Spleen (tissue), 11 donors: ENCODE measurements at regions not wholly inside any gene's neighbourhood (a gene's known extent, or its start where the extent isn't known, plus 50 kb on each side); places are given as distances from the start of the nearest gene placed in this dataset.

Experiments used
- DNase-seq: peaks from one replicate; pipeline ENCODE4 v3.0.0-alpha.2; 2020
- H3K27ac ChIP-seq, 8 donors: fragments of 200-600 bp; sonication (generic) in 7 of 8; 1 replicate in 4 of 8; 2 replicates in 4 of 8; pipeline versions ENCODE4 v1.5.0 to v1.8.0; 2016 to 2021; ENCODE audit warnings: inconsistent platforms in 4 of 8, mild to moderate bottlenecking in 4 of 8, moderate library complexity in 1 of 8
- H3K27me3 ChIP-seq, 7 donors: fragments of 200-600 bp; sonication (generic) in 6 of 7; replicated peaks in 1 of 7; 1 replicate in 4 of 7; 2 replicates in 3 of 7; pipeline versions ENCODE4 v1.5.0 to v1.8.0; 2016 to 2021; ENCODE audit warnings: inconsistent platforms in 3 of 7, mild to moderate bottlenecking in 1 of 7
- H3K36me3 ChIP-seq, 6 donors: fragments of 200-600 bp; sonication (generic) in 5 of 6; 1 replicate in 4 of 6; 2 replicates in 2 of 6; pipeline versions ENCODE4 v1.5.0 to v1.8.0; 2016 to 2021; ENCODE audit warnings: inconsistent platforms in 2 of 6
- H3K4me1 ChIP-seq, 6 donors: fragments of 200-600 bp; sonication (generic) in 5 of 6; 1 replicate in 3 of 6; 2 replicates in 3 of 6; pipeline versions ENCODE4 v1.5.0 to v1.8.0; 2016 to 2021; ENCODE audit warnings: inconsistent platforms in 3 of 6
- H3K4me3 ChIP-seq, 8 donors: fragments of 200-600 bp; sonication (generic) in 7 of 8; 1 replicate in 4 of 8; 2 replicates in 4 of 8; pipeline versions ENCODE4 v1.5.0 to v1.8.0; 2016 to 2021; ENCODE audit warnings: inconsistent platforms in 4 of 8, mild to moderate bottlenecking in 4 of 8, moderate library complexity in 2 of 8
- H3K9me3 ChIP-seq, 8 donors: fragments of 200-600 bp; sonication (generic) in 7 of 8; 1 replicate in 4 of 8; 2 replicates in 4 of 8; pipeline versions ENCODE4 v1.5.0 to v1.8.0; 2016 to 2021; ENCODE audit warnings: inconsistent platforms in 4 of 8
- POLR2A ChIP-seq, 3 donors: fragments of 450-650 bp; IDR thresholded peaks; one replicate each; pipeline ENCODE4 v1.5.1; 2017; ENCODE audit warnings: antibody characterized with exemption in 3 of 3, mild to moderate bottlenecking in 1 of 3
- POLR2AphosphoS5 ChIP-seq, 3 donors: sonication (generic); formaldehyde crosslinking; IDR thresholded peaks; one replicate each; pipeline ENCODE4 v1.5.1; 2017; ENCODE audit warnings: antibody characterized with exemption in 3 of 3
- WGBS, 5 donors: extraction: QIAGEN DNeasy Blood & Tissue Kit in 3 of 5; methylation state at CpG; one replicate each; pipeline versions ENCODE4 v1.1.5 to v1.1.7; 2013 to 2018; 5-methylcytosine and 5-hydroxymethylcytosine counted together
- intact Hi-C: fragments of 100-400 bp; cut with DNase I; formaldehyde crosslinking; loops from one replicate; pipeline ENCODE4 v1.15.0; 2023; ENCODE audit warnings: low total_unique reads
- TF ChIP-seq, protein P1 (sequence below), 11 experiments: fragments of 200-600 bp in 7 of 11; fragments of 450-650 bp in 4 of 11; sonication (generic) in 4 of 11; IDR thresholded peaks in 8 of 11; conservative IDR thresholded peaks in 3 of 11; 1 replicate in 7 of 11; 2 replicates in 4 of 11; pipeline versions ENCODE4 v1.4.0 to v1.8.0; 2016 to 2021; ENCODE audit warnings: antibody characterized with exemption in 11 of 11, inconsistent platforms in 4 of 11, mild to moderate bottlenecking in 1 of 11
- donor health status: healthy with polysubstance abuse.
- donor health status: DM: no; HTN: no; CAD: no; lungs with moderate emphysema.
- donor health status: DM: no; HTN: no; CAD: no.
- donor health status: Bipolar disorder and iron deficiency.
- donor health status: healthy.
- donor health status: DM: no; HTN: no; CAD: no.
- donor health status: DM: yes; HTN: yes; CAD: no.

GRCh38 chr16:66144641-66145040 is 221.8 kb upstream of the CDH5 start:
- no peak overlapping the region for H3K4me3 ChIP-seq
- peaks cover 0 to 7% (median 0%) of the 10 kb centered on the region in 7 donors for H3K27me3 ChIP-seq
- WGBS, 5 donors: 90 to 95% (median 93%) methylated on average over 3 of the region's 3 CpGs
- H3K4me1 ChIP-seq: peaks cover 0 to 11% (median 3%) of the 10 kb centered on the region in 6 donors
- DNase-seq: no peak
- H3K36me3 ChIP-seq: no peaks in the 10 kb centered on the region
- intact Hi-C loops: no loop called here
- TF ChIP-seq, protein P1, sequence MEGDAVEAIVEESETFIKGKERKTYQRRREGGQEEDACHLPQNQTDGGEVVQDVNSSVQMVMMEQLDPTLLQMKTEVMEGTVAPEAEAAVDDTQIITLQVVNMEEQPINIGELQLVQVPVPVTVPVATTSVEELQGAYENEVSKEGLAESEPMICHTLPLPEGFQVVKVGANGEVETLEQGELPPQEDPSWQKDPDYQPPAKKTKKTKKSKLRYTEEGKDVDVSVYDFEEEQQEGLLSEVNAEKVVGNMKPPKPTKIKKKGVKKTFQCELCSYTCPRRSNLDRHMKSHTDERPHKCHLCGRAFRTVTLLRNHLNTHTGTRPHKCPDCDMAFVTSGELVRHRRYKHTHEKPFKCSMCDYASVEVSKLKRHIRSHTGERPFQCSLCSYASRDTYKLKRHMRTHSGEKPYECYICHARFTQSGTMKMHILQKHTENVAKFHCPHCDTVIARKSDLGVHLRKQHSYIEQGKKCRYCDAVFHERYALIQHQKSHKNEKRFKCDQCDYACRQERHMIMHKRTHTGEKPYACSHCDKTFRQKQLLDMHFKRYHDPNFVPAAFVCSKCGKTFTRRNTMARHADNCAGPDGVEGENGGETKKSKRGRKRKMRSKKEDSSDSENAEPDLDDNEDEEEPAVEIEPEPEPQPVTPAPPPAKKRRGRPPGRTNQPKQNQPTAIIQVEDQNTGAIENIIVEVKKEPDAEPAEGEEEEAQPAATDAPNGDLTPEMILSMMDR (IDR thresholded peaks at IDR 0.05 in 8 of 11, conservative IDR thresholded peaks at IDR 0.05 in 3 of 11): no peak
- TF ChIP-seq POLR2A (IDR thresholded peaks at IDR 0.05): no peak
- no peak for TF ChIP-seq POLR2AphosphoS5 (IDR thresholded peaks at IDR 0.05)
- H3K9me3 ChIP-seq: no peaks in the 10 kb centered on the region
- H3K27ac ChIP-seq: no peak overlapping the region

DNA sequence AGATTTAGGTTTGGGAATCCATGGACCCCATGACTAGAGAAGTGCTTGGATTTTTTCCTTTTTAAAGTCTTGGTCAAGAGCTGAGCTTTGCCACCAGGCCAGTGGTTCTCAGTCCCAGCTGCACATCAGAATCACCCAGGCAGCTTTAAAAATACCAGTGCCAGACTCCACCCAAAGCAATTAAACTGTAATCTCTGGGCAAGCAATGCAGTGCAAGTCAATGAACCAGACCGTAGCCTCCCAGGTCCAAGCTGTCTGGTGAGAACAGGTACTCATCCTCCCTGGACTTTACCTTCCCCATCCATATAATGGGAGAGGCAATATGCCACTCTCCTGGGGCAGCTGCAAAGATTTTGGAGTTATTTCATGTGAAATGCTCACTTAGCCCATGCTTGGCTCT is 223.1 kb upstream of the CDH5 start:
- no peaks in the 10 kb centered on the region for H3K9me3 ChIP-seq
- TF ChIP-seq POLR2AphosphoS5 (IDR thresholded peaks at IDR 0.05) (no peak), POLR2A (IDR thresholded peaks at IDR 0.05) (no peak)
- TF ChIP-seq, protein P1 (IDR thresholded peaks at IDR 0.05 in 8 of 11, conservative IDR thresholded peaks at IDR 0.05 in 3 of 11): no peak
- H3K4me3 ChIP-seq: no peak overlapping the region
- H3K36me3 ChIP-seq: no peaks in the 10 kb centered on the region
- peaks cover 0 to 7% (median 0%) of the 10 kb centered on the region in 7 donors for H3K27me3 ChIP-seq
- no peak overlapping the region for H3K27ac ChIP-seq
- intact Hi-C loops: no loop called here
- DNase-seq: no peak
- H3K4me1 ChIP-seq: peaks cover 0 to 8% (median 2%) of the 10 kb centered on the region in 6 donors
- WGBS, 5 donors: 89 to 100% (median 93%) methylated on average over 1 of the region's 1 CpG

GRCh38 chr16:66141885-66142284 is 224.6 kb upstream of the CDH5 start:
- DNase-seq: no peak
- Histone ChIP-seq H3K27me3 (no peaks in the 10 kb centered on the region), H3K4me1 (peaks cover 0 to 6% (median 0%) of the 10 kb centered on the region in 6 donors), H3K27ac (no peak overlapping the region), H3K36me3 (no peaks in the 10 kb centered on the region), H3K4me3 (no peak overlapping the region), H3K9me3 (no peaks in the 10 kb centered on the region)
- TF ChIP-seq POLR2AphosphoS5 (IDR thresholded peaks at IDR 0.05): no peak
- no peak for TF ChIP-seq POLR2A (IDR thresholded peaks at IDR 0.05)
- TF ChIP-seq, protein P1 (IDR thresholded peaks at IDR 0.05 in 8 of 11, conservative IDR thresholded peaks at IDR 0.05 in 3 of 11): no peak
- WGBS, 5 donors: 71 to 93% (median 84%) methylated on average over 5 of the region's 5 CpGs
- intact Hi-C loops: no loop called here

DNA sequence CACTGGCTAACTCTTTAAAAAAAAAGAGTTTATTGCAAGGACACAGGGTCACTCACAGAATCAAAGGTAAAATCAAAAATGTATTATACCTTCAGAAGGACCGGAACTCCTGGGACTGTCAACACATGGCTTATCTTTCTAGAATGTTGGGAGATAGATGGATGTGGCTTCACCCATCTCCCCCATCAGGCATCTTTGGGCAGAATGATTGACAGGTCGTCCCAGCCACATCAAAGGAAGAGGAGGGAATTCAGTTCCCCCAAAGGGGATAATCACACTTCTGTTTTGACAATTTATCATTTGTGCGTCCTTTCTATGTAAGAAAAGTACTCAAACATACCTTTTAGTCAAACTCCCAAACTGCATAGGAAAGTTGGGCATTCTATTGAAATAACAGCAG is 228.6 kb upstream of the CDH5 start:
- peaks cover 0 to 4% (median 0%) of the 10 kb centered on the region in 7 donors for H3K27me3 ChIP-seq
- H3K9me3 ChIP-seq: no peaks in the 10 kb centered on the region
- H3K36me3 ChIP-seq: no peaks in the 10 kb centered on the region
- TF ChIP-seq POLR2AphosphoS5 (IDR thresholded peaks at IDR 0.05): no peak
- TF ChIP-seq POLR2A (IDR thresholded peaks at IDR 0.05): no peak
- TF ChIP-seq, protein P1 (IDR thresholded peaks at IDR 0.05 in 8 of 11, conservative IDR thresholded peaks at IDR 0.05 in 3 of 11): no peak
- no peak overlapping the region for H3K4me3 ChIP-seq
- H3K4me1 ChIP-seq: peaks cover 0 to 29% (median 14%) of the 10 kb centered on the region in 6 donors
- WGBS, 5 donors: 70 to 79% (median 73%) methylated on average over 3 of the region's 3 CpGs
- DNase-seq: no peak
- intact Hi-C loops: no loop called here
- H3K27ac ChIP-seq: peak overlapping the region in 2 of 8 donors; percentile 40 to 55
